Ishikawa (cell line): ENCODE measurements at regions not wholly inside any gene's neighbourhood (a gene's known extent, or its start where the extent isn't known, plus 50 kb on each side); places are given as distances from the start of the nearest gene placed in this dataset.

Experiments used
- CEBPB ChIP-seq: IDR thresholded peaks from 2 replicates; pipeline ENCODE4 v1.6.1; 2012
- CREB1 ChIP-seq: IDR thresholded peaks from 2 replicates; pipeline ENCODE4 v1.6.1; 2012; ENCODE audit warnings: low read depth
- EGR1 ChIP-seq: IDR thresholded peaks from 2 replicates; pipeline ENCODE4 v1.6.1; 2012
- EP300 ChIP-seq: IDR thresholded peaks from 2 replicates; pipeline ENCODE4 v1.6.1; 2012; ENCODE audit warnings: borderline replicate concordance
- FOXM1 ChIP-seq: IDR thresholded peaks from 2 replicates; pipeline ENCODE4 v1.6.1; 2012; ENCODE audit warnings: low read depth, borderline replicate concordance
- NFIC ChIP-seq: IDR thresholded peaks from 2 replicates; pipeline ENCODE4 v1.6.1; 2012
- RAD21 ChIP-seq: IDR thresholded peaks from 2 replicates; pipeline ENCODE4 v1.6.1; 2012; ENCODE audit warnings: low read depth
- TAF1 ChIP-seq: IDR thresholded peaks from 2 replicates; pipeline ENCODE4 v1.6.1; 2012; ENCODE audit warnings: low read depth, mild to moderate bottlenecking
- TCF12 ChIP-seq: IDR thresholded peaks from 2 replicates; pipeline ENCODE4 v1.6.1; 2012; ENCODE audit warnings: low read depth
- TEAD4 ChIP-seq: IDR thresholded peaks from 2 replicates; pipeline ENCODE4 v1.6.1; 2012
- YY1 ChIP-seq: IDR thresholded peaks from 2 replicates; pipeline ENCODE4 v1.6.1; 2012; ENCODE audit warnings: low read depth
- ZBTB7A ChIP-seq: IDR thresholded peaks from 2 replicates; pipeline ENCODE4 v1.6.1; 2012; ENCODE audit warnings: low read depth
- TF ChIP-seq, protein P1 (sequence below): IDR thresholded peaks from 2 replicates; pipeline ENCODE4 v1.6.1; 2012; ENCODE audit warnings: low read depth, mild to moderate bottlenecking
- TF ChIP-seq, protein P2 (sequence below): IDR thresholded peaks from 2 replicates; pipeline ENCODE4 v1.6.1; 2012
- TF ChIP-seq, protein P3 (sequence below): IDR thresholded peaks from 2 replicates; pipeline ENCODE4 v1.6.1; 2012

DNA sequence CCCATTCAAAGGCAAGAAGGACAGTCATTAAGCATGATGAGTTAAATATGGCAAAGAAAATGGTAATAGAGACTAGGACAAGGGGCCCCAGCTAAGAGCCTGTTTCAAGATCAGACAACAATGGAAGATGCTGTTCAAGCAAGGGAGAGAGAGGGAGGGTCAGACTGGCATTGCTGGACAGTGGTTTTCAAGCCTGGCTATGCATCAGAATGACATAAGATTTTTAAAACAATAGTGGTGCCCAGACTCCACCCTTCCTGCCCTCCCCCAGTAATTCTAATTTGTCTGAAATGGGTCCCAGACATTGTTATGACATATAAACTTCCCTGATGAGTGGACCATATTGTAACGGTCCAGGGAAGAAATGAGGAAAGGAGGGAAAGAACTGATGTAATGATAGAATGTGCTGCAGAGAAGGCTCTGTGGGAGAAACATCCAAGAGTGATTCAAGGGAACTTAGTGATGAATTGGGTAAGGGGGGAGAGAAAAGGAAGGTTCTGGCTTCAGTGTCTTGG lies 112.9 kb upstream of the TRIB2 start:
- TF ChIP-seq, protein P1, sequence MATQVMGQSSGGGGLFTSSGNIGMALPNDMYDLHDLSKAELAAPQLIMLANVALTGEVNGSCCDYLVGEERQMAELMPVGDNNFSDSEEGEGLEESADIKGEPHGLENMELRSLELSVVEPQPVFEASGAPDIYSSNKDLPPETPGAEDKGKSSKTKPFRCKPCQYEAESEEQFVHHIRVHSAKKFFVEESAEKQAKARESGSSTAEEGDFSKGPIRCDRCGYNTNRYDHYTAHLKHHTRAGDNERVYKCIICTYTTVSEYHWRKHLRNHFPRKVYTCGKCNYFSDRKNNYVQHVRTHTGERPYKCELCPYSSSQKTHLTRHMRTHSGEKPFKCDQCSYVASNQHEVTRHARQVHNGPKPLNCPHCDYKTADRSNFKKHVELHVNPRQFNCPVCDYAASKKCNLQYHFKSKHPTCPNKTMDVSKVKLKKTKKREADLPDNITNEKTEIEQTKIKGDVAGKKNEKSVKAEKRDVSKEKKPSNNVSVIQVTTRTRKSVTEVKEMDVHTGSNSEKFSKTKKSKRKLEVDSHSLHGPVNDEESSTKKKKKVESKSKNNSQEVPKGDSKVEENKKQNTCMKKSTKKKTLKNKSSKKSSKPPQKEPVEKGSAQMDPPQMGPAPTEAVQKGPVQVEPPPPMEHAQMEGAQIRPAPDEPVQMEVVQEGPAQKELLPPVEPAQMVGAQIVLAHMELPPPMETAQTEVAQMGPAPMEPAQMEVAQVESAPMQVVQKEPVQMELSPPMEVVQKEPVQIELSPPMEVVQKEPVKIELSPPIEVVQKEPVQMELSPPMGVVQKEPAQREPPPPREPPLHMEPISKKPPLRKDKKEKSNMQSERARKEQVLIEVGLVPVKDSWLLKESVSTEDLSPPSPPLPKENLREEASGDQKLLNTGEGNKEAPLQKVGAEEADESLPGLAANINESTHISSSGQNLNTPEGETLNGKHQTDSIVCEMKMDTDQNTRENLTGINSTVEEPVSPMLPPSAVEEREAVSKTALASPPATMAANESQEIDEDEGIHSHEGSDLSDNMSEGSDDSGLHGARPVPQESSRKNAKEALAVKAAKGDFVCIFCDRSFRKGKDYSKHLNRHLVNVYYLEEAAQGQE = no peak
- no peak for TF ChIP-seq ZBTB7A
- no peak for TF ChIP-seq TAF1
- TF ChIP-seq, protein P2, sequence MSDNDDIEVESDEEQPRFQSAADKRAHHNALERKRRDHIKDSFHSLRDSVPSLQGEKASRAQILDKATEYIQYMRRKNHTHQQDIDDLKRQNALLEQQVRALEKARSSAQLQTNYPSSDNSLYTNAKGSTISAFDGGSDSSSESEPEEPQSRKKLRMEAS = no peak
- no peak for TF ChIP-seq FOXM1
- TF ChIP-seq RAD21 = no peak
- no peak for TF ChIP-seq TCF12
- TF ChIP-seq, protein P3, sequence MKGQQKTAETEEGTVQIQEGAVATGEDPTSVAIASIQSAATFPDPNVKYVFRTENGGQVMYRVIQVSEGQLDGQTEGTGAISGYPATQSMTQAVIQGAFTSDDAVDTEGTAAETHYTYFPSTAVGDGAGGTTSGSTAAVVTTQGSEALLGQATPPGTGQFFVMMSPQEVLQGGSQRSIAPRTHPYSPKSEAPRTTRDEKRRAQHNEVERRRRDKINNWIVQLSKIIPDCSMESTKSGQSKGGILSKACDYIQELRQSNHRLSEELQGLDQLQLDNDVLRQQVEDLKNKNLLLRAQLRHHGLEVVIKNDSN = no peak
- no peak for TF ChIP-seq CREB1

DNA sequence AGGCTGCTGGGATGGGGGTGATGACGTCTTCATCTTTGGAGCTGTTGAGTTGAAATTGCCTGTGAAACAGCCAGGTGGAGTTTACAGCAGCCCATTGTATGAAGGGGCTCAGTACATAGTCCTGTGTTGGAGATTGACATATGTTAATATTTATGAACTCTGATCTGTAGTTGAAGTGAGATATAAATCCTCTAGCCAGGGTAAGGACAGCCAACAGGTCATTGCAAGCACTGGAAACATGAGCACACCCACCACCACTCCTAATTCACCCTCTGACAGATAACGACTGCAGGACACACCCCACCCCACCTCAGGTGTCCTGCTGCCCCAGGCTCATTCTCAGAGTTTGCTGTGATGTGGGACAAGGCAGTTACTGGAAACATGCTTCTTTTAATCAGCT lies 112.4 kb upstream of the TRIB2 start:
- no peak for TF ChIP-seq TCF12
- no peak for TF ChIP-seq TAF1
- no peak for TF ChIP-seq FOXM1
- TF ChIP-seq RAD21 = no peak
- no peak for TF ChIP-seq EGR1
- no peak for TF ChIP-seq NFIC
- TF ChIP-seq, protein P2 = no peak

DNA sequence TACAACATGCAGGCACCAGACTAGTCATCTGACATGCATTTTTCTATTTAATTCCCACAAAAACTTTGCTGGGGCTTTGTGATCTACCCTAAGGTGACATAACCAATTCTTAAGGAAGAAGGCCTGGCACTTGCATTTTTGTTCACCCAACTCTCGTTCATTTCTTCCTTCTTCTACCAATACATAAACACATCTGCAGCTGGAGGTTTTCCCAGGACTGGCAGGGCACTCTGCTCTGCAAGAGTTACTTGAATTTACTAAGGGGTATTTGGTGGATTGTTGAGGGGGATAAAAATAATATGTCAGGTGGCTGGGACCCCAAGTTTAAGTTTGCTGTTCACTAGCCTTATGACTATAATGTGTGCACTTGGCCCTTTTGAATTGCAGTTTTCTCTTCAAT lies 111.4 kb upstream of the TRIB2 start:
- TF ChIP-seq RAD21 = no peak
- no peak for TF ChIP-seq YY1
- TF ChIP-seq, protein P1 = no peak
- TF ChIP-seq TEAD4 = no peak
- TF ChIP-seq FOXM1 = no peak
- TF ChIP-seq TAF1 = no peak
- no peak for TF ChIP-seq NFIC
- TF ChIP-seq, protein P2 = no peak
- TF ChIP-seq ZBTB7A = no peak
- no peak for TF ChIP-seq EGR1
- TF ChIP-seq CREB1 = no peak
- no peak for TF ChIP-seq EP300
- TF ChIP-seq, protein P3 = no peak

DNA sequence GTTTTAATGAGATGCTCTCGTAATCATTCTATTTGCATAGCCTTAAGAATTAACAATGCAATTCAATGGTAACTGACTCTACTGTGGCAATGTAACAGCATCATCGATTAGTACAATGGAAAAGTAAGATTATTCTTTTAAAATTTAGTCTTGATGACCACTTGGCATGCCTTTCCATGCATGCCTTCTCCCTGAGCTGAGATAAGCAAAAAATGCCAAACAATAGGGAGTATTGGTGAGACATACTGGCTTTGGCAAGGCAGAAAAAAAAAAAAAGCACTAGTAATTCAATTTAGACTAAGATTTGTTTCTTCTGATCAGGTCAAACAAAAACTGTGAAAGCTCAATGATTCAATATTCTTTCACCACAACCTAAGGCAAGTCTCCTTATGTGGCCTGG lies 110.8 kb upstream of the TRIB2 start:
- TF ChIP-seq TEAD4 (no peak), CEBPB (no peak), RAD21 (no peak), YY1 (no peak), FOXM1 (no peak), ZBTB7A (no peak), EGR1 (no peak), TAF1 (no peak), EP300 (no peak), NFIC (no peak), CREB1 (no peak), TCF12 (no peak)
- TF ChIP-seq, protein P2 = no peak
- TF ChIP-seq, protein P1 = no peak
- TF ChIP-seq, protein P3 = no peak
